Mesenchymal stem cell (in vitro differentiated cells and primary cell): ENCODE measurements at regions not wholly inside any gene's neighbourhood (a gene's known extent, or its start where the extent isn't known, plus 50 kb on each side); places are given as distances from the start of the nearest gene placed in this dataset.

ENCODE experiments used
- DNase-seq: peaks from one replicate; pipeline ENCODE4 v3.0.0-alpha.2; 2013
- H2AFZ ChIP-seq: one replicate; pipeline ENCODE4 v1.6.1; 2013; ENCODE audit warnings: low read depth, mild to moderate bottlenecking, control low read depth, inconsistent platforms, low read length, moderate library complexity
- H2AK5ac ChIP-seq: 2 replicates; pipeline ENCODE4 v1.6.1; 2013; ENCODE audit warnings: low read length, moderate library complexity, mild to moderate bottlenecking, inconsistent platforms; ENCODE audit not compliant: severe bottlenecking
- H2BK120ac ChIP-seq: one replicate; pipeline ENCODE4 v1.6.1; 2013; ENCODE audit warnings: low read depth, mild to moderate bottlenecking, inconsistent platforms, low read length, moderate library complexity
- H2BK12ac ChIP-seq, 2 experiments: one replicate each; pipeline ENCODE4 v1.6.1; 2013; ENCODE audit warnings: inconsistent platforms in 2 of 2, low read length in 2 of 2, mild to moderate bottlenecking in 2 of 2, moderate library complexity in 2 of 2, control low read depth in 1 of 2
- H2BK15ac ChIP-seq: one replicate; pipeline ENCODE4 v1.6.1; 2013; ENCODE audit warnings: mild to moderate bottlenecking, low read depth, inconsistent platforms; ENCODE audit not compliant: poor library complexity, severe bottlenecking
- H2BK5ac ChIP-seq: 2 replicates; pipeline ENCODE4 v1.6.1; 2013; ENCODE audit warnings: low read depth, mild to moderate bottlenecking, low read length, control low read depth, inconsistent platforms; ENCODE audit not compliant: poor library complexity, severe bottlenecking
- H3K14ac ChIP-seq, 2 experiments: one replicate each; pipeline ENCODE4 v1.6.1; 2013; ENCODE audit warnings: inconsistent platforms in 2 of 2, low read length in 2 of 2, control low read depth in 1 of 2, mild to moderate bottlenecking in 1 of 2, moderate library complexity in 1 of 2
- H3K18ac ChIP-seq, 2 experiments: one replicate each; pipeline ENCODE4 v1.6.1; 2013; ENCODE audit warnings: inconsistent platforms in 2 of 2, low read length in 2 of 2, control low read depth in 1 of 2, low read depth in 1 of 2, mild to moderate bottlenecking in 1 of 2
- H3K23ac ChIP-seq, 2 experiments: one replicate each; pipeline ENCODE4 v1.6.1; 2013; ENCODE audit warnings: inconsistent platforms in 2 of 2, low read length in 2 of 2, mild to moderate bottlenecking in 2 of 2, moderate library complexity in 2 of 2, control low read depth in 1 of 2
- H3K27ac ChIP-seq: 2 replicates; pipeline ENCODE4 v1.5.1; 2013; ENCODE audit warnings: mild to moderate bottlenecking, moderate library complexity, low read length, control low read depth, inconsistent platforms; ENCODE audit not compliant: poor library complexity, severe bottlenecking
- H3K27me3 ChIP-seq, 2 experiments: 2 replicates each; pipeline versions ENCODE4 v1.6.1 to v1.7.0; 2013; ENCODE audit warnings: low read length in 2 of 2, mild to moderate bottlenecking in 2 of 2, moderate library complexity in 2 of 2, control low read depth in 1 of 2, inconsistent platforms in 1 of 2; ENCODE audit not compliant: control insufficient read depth in 1 of 2, insufficient read depth in 1 of 2
- H3K36me3 ChIP-seq, 2 experiments: 2 replicates each; pipeline versions ENCODE4 v1.6.1 to v1.7.0; 2013; ENCODE audit warnings: low read length in 2 of 2, control low read depth in 1 of 2, inconsistent platforms in 1 of 2, low read depth in 1 of 2, mild to moderate bottlenecking in 1 of 2; ENCODE audit not compliant: insufficient read depth in 2 of 2, control insufficient read depth in 1 of 2
- H3K4ac ChIP-seq, 2 experiments: one replicate each; pipeline ENCODE4 v1.6.1; 2013; ENCODE audit warnings: inconsistent platforms in 2 of 2, low read length in 2 of 2, mild to moderate bottlenecking in 2 of 2, moderate library complexity in 2 of 2, control low read depth in 1 of 2, low read depth in 1 of 2
- H3K4me1 ChIP-seq: 2 replicates; pipeline ENCODE4 v1.6.1; 2013; ENCODE audit warnings: low read depth, low read length, control low read depth; ENCODE audit not compliant: control insufficient read depth, insufficient read depth
- H3K4me2 ChIP-seq: 2 replicates; pipeline ENCODE4 v1.6.1; 2013; ENCODE audit warnings: low read length, mild to moderate bottlenecking, inconsistent platforms; ENCODE audit not compliant: poor library complexity, severe bottlenecking
- H3K4me3 ChIP-seq, 2 experiments: 2 replicates each; pipeline versions ENCODE4 v1.5.1 to v1.7.0; 2013; ENCODE audit warnings: low read length in 2 of 2, mild to moderate bottlenecking in 2 of 2, control low read depth in 1 of 2, low read depth in 1 of 2; ENCODE audit not compliant: insufficient read depth in 1 of 2
- H3K79me1 ChIP-seq: replicated peaks from 2 replicates; pipeline ENCODE4 v1.6.1; 2013; ENCODE audit warnings: mild to moderate bottlenecking, control low read depth, low read length, inconsistent platforms; ENCODE audit not compliant: poor library complexity, severe bottlenecking
- H3K9ac ChIP-seq: 2 replicates; pipeline ENCODE4 v1.7.0; 2013; ENCODE audit warnings: mild to moderate bottlenecking, low read length, moderate library complexity
- H3K9me3 ChIP-seq: 2 replicates; pipeline ENCODE4 v1.7.0; 2013; ENCODE audit warnings: mild to moderate bottlenecking, low read length; ENCODE audit not compliant: control insufficient read depth
- H4K8ac ChIP-seq: one replicate; pipeline ENCODE4 v1.6.1; 2013; ENCODE audit warnings: inconsistent platforms, mild to moderate bottlenecking, low read length, moderate library complexity
- H4K91ac ChIP-seq: one replicate; pipeline ENCODE4 v1.6.1; 2013; ENCODE audit warnings: mild to moderate bottlenecking, low read length, inconsistent platforms
- WGBS: methylation state at CpG from one replicate; pipeline ENCODE4 v1.1.7; 2013; ENCODE audit warnings: mixed read lengths; 5-methylcytosine and 5-hydroxymethylcytosine counted together

DNA sequence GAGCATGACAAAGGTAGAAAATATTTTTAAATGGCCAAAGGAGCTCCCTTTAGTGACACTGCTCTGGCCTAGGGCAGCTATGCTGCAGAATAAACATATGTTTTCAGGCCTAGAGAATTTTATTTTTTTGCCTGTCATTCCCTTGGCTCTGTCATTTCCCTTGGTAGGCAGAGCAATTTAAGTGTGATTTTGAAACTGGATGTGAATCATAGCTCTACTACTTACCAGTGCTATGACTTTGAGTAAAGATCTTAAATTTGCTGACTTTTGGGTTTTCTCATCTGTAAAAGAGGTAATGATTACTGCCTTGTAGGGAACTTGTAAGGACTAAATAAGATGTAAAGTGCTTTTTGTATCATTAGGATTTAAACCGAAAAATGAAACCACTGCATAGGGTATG is 189.0 kb upstream of the ZRANB2 start:
- Histone ChIP-seq H4K91ac (no peak overlapping the region), H4K8ac (no peak overlapping the region), H3K4ac (no peak overlapping the region), H2BK12ac (no peak overlapping the region), H3K27me3 (no peaks in the 10 kb centered on the region), H2BK15ac (no peak overlapping the region), H3K4me2 (no peak overlapping the region), H2AFZ (no peak overlapping the region), H3K18ac (no peak overlapping the region), H3K36me3 (no peaks in the 10 kb centered on the region), H3K27ac (no peak overlapping the region), H3K9me3 (no peaks in the 10 kb centered on the region), H2AK5ac (no peak overlapping the region), H2BK5ac (no peak overlapping the region), H3K23ac (no peak overlapping the region), H3K4me3 (no peak overlapping the region), H3K4me1 (peaks cover 2% of the 10 kb centered on the region), H3K9ac (no peak overlapping the region), H3K79me1 (no peaks in the 10 kb centered on the region), H2BK120ac (no peak overlapping the region), H3K14ac (no peak overlapping the region)
- no peak for DNase-seq
- 95% methylated on average over 1 of the region's 1 CpG for WGBS

DNA sequence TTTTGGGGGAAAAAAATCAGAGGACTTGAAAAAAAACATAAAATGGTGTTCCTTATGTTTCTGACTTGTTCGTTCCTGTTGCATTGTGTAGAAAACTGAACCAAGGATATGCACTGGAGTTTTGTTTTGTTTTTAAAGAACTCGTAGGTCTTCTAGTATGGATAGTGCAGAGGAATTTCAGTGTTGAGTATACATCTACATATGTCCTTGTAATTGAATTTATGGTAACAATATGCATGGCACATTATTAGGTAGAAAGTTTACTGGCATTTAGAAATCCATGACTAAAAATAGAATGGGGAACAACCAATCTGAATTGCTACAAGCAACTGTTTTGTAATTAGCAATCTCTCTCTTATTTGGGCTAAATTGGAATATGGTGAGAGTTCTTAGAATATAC is 188.3 kb upstream of the ZRANB2 start:
- no peak overlapping the region for H4K91ac ChIP-seq
- H3K14ac ChIP-seq, result no peak overlapping the region
- no peak overlapping the region for H2AFZ ChIP-seq
- H3K4ac ChIP-seq, result no peak overlapping the region
- no peaks in the 10 kb centered on the region for H3K27me3 ChIP-seq
- no peak overlapping the region for H3K27ac ChIP-seq
- H3K9ac ChIP-seq, result no peak overlapping the region
- no peak overlapping the region for H2BK15ac ChIP-seq
- H3K18ac ChIP-seq, result no peak overlapping the region
- no peak overlapping the region for H2BK120ac ChIP-seq
- H3K36me3 ChIP-seq, result no peaks in the 10 kb centered on the region
- H3K4me2 ChIP-seq, result no peak overlapping the region
- DNase-seq, result no peak
- H3K4me1 ChIP-seq, result peaks cover 2% of the 10 kb centered on the region
- H3K4me3 ChIP-seq, result no peak overlapping the region
- WGBS, result 83% methylated on average over 1 of the region's 2 CpGs
- no peak overlapping the region for H3K23ac ChIP-seq
- no peak overlapping the region for H2AK5ac ChIP-seq
- no peak overlapping the region for H4K8ac ChIP-seq
- no peaks in the 10 kb centered on the region for H3K79me1 ChIP-seq
- H3K9me3 ChIP-seq, result no peaks in the 10 kb centered on the region
- no peak overlapping the region for H2BK5ac ChIP-seq
- no peak overlapping the region for H2BK12ac ChIP-seq

GRCh38 chr1:71267220-71267619 is 186.4 kb upstream of the ZRANB2 start:
- H2BK12ac ChIP-seq, result no peak overlapping the region
- no peaks in the 10 kb centered on the region for H3K79me1 ChIP-seq
- H3K4me1 ChIP-seq, result peaks cover 2% of the 10 kb centered on the region
- no peak overlapping the region for H2BK15ac ChIP-seq
- no peak overlapping the region for H4K8ac ChIP-seq
- no peak overlapping the region for H3K4me3 ChIP-seq
- no peak overlapping the region for H2BK120ac ChIP-seq
- H3K4me2 ChIP-seq, result no peak overlapping the region
- no peak overlapping the region for H3K27ac ChIP-seq
- no peak overlapping the region for H3K23ac ChIP-seq
- no peaks in the 10 kb centered on the region for H3K36me3 ChIP-seq
- no peak overlapping the region for H3K18ac ChIP-seq
- no peaks in the 10 kb centered on the region for H3K27me3 ChIP-seq
- no peak overlapping the region for H4K91ac ChIP-seq
- DNase-seq, result no peak
- H3K9ac ChIP-seq, result no peak overlapping the region
- no peak overlapping the region for H2AK5ac ChIP-seq
- H3K4ac ChIP-seq, result no peak overlapping the region
- no peak overlapping the region for H3K14ac ChIP-seq
- no peaks in the 10 kb centered on the region for H3K9me3 ChIP-seq
- H2BK5ac ChIP-seq, result no peak overlapping the region
- no peak overlapping the region for H2AFZ ChIP-seq

- Histone ChIP-seq H3K4ac (no peak overlapping the region), H3K79me1 (no peaks in the 10 kb centered on the region), H3K18ac (no peak overlapping the region), H4K8ac (no peak overlapping the region), H3K9me3 (no peaks in the 10 kb centered on the region), H3K4me1 (no peaks in the 10 kb centered on the region), H2BK5ac (no peak overlapping the region), H2BK12ac (no peak overlapping the region), H3K9ac (no peak overlapping the region), H3K14ac (no peak overlapping the region), H3K23ac (no peak overlapping the region), H2AFZ (no peak overlapping the region), H2AK5ac (no peak overlapping the region), H4K91ac (no peak overlapping the region), H3K27me3 (no peaks in the 10 kb centered on the region), H3K4me3 (no peak overlapping the region), H3K4me2 (no peak overlapping the region), H2BK120ac (no peak overlapping the region), H3K36me3 (no peaks in the 10 kb centered on the region), H3K27ac (no peak overlapping the region), H2BK15ac (no peak overlapping the region)
- no peak for DNase-seq
- WGBS, result no CpG with 5 or more reads among the region's 5 CpGs
Measured at GRCh38 chr1:71264039-71264438, 183.2 kb upstream of the ZRANB2 start.
